ENCODE measurements at regions not wholly inside any gene's neighbourhood (a gene's known extent, or its start where the extent isn't known, plus 50 kb on each side); places are given as distances from the start of the nearest gene placed in this dataset.

- TF ChIP-seq POLR2A (IDR thresholded peaks at IDR 0.05), result no peak
- TF ChIP-seq, protein P1, sequence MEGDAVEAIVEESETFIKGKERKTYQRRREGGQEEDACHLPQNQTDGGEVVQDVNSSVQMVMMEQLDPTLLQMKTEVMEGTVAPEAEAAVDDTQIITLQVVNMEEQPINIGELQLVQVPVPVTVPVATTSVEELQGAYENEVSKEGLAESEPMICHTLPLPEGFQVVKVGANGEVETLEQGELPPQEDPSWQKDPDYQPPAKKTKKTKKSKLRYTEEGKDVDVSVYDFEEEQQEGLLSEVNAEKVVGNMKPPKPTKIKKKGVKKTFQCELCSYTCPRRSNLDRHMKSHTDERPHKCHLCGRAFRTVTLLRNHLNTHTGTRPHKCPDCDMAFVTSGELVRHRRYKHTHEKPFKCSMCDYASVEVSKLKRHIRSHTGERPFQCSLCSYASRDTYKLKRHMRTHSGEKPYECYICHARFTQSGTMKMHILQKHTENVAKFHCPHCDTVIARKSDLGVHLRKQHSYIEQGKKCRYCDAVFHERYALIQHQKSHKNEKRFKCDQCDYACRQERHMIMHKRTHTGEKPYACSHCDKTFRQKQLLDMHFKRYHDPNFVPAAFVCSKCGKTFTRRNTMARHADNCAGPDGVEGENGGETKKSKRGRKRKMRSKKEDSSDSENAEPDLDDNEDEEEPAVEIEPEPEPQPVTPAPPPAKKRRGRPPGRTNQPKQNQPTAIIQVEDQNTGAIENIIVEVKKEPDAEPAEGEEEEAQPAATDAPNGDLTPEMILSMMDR (IDR thresholded peaks at IDR 0.05), result no peak
These were observed 115.8 kb upstream of the CWC22 start for GRCh38 chr2:180122874-180123273.
